B cell (primary cell): ENCODE measurements at regions not wholly inside any gene's neighbourhood (a gene's known extent, or its start where the extent isn't known, plus 50 kb on each side); places are given as distances from the start of the nearest gene placed in this dataset.
"Not testable (repeated sequence)": the region's sequence is repeated elsewhere in the genome, so short reads cannot be mapped to it uniquely, and the experiment has no call there.

ENCODE experiments used
- ATAC-seq: fragments of 200-7000 bp; cut with Tn5 transposase; one replicate; pipeline ENCODE4 v1.10.0; 2021; ENCODE audit warnings: low read depth, mild to moderate bottlenecking, moderate number of reproducible peaks, moderate library complexity
- CTCF ChIA-PET: fragments of 350-600 bp; sonication (Branson Sonifier 250); formaldehyde crosslinking; loops from one replicate; lab custom pipeline; 2021; ENCODE audit warnings: antibody characterized with exemption, inconsistent platforms; lab: Charles Lee
- POLR2A ChIA-PET: fragments of 350-600 bp; sonication (Branson Sonifier 250); formaldehyde crosslinking; loops from one replicate; lab custom pipeline; 2021; ENCODE audit warnings: antibody characterized with exemption; lab: Charles Lee
- DNase-seq: peaks from one replicate; pipeline ENCODE4 v3.0.0; 2013
- H2AFZ ChIP-seq: 2 replicates; pipeline ENCODE4 v1.6.1; 2012; ENCODE audit warnings: mild to moderate bottlenecking, low read depth, low read length; ENCODE audit not compliant: insufficient read depth, poor library complexity, severe bottlenecking
- H3K27ac ChIP-seq, 2 donors: 1 replicate in 1 of 2; 2 replicates in 1 of 2; pipeline ENCODE4 v1.5.1; 2012 to 2013; ENCODE audit warnings: low read length in 2 of 2, mild to moderate bottlenecking in 2 of 2, moderate library complexity in 1 of 2
- H3K27me3 ChIP-seq, 4 experiments: fragments of 200-600 bp in 1 of 4; sonication (generic) in 1 of 4; replicated peaks in 1 of 4; 1 replicate in 2 of 4; 2 replicates in 2 of 4; pipeline versions ENCODE4 v1.6.1 to v1.7.0; 2013 to 2016; ENCODE audit warnings: low read length in 3 of 4, mild to moderate bottlenecking in 2 of 4, mixed read lengths in 1 of 4, moderate library complexity in 1 of 4; ENCODE audit not compliant: insufficient read depth in 4 of 4, control insufficient read depth in 3 of 4; ENCODE audit errors: control extremely low read depth in 1 of 4
- H3K36me3 ChIP-seq, 2 experiments: replicated peaks in 1 of 2; 1 replicate in 1 of 2; 2 replicates in 1 of 2; pipeline versions ENCODE4 v1.6.1 to v1.7.1; 2013; ENCODE audit warnings: low read length in 1 of 2; ENCODE audit not compliant: insufficient read depth in 2 of 2, control insufficient read depth in 1 of 2; ENCODE audit errors: control extremely low read depth in 1 of 2, extremely low read depth in 1 of 2
- H3K4me1 ChIP-seq, 2 donors: fragments of 200-600 bp in 1 of 2; sonication (generic) in 1 of 2; 1 replicate in 1 of 2; 2 replicates in 1 of 2; pipeline versions ENCODE4 v1.5.1 to v1.6.1; 2013 to 2017; ENCODE audit warnings: low read length in 2 of 2; ENCODE audit not compliant: control insufficient read depth in 2 of 2, insufficient read depth in 2 of 2
- H3K4me2 ChIP-seq: replicated peaks from 2 replicates; pipeline ENCODE3; 2012; ENCODE audit warnings: mild to moderate bottlenecking, low read depth, low read length; ENCODE audit not compliant: poor library complexity, severe bottlenecking
- H3K4me3 ChIP-seq, 5 experiments: fragments of 200-600 bp in 1 of 5; sonication (generic) in 1 of 5; 1 replicate in 3 of 5; 2 replicates in 2 of 5; pipeline versions ENCODE4 v1.5.1 to v1.7.0; 2011 to 2016; ENCODE audit warnings: low read length in 4 of 5, mild to moderate bottlenecking in 4 of 5, low read depth in 2 of 5, control low read depth in 1 of 5, moderate library complexity in 1 of 5; ENCODE audit not compliant: insufficient read depth in 1 of 5; ENCODE audit errors: control extremely low read depth in 1 of 5, extremely low read depth in 1 of 5
- H3K79me2 ChIP-seq: fragments of 200-600 bp; sonication (generic); one replicate; pipeline ENCODE4 v1.6.0; 2016; ENCODE audit warnings: low read length; ENCODE audit not compliant: control insufficient read depth, insufficient read depth
- H3K9ac ChIP-seq: fragments of 200-600 bp; sonication (generic); 2 replicates; pipeline ENCODE4 v1.6.1; 2017; ENCODE audit warnings: mild to moderate bottlenecking, low read length, moderate library complexity
- H3K9me3 ChIP-seq, 3 donors: one replicate each; pipeline versions ENCODE4 v1.6.1 to v1.7.1; 2013; ENCODE audit warnings: low read length in 2 of 3; ENCODE audit not compliant: control insufficient read depth in 2 of 3, insufficient read depth in 1 of 3; ENCODE audit errors: control extremely low read depth in 1 of 3
- H4K20me1 ChIP-seq: 2 replicates; pipeline ENCODE4 v1.6.0; 2012; ENCODE audit warnings: mild to moderate bottlenecking, low read length; ENCODE audit not compliant: insufficient read depth, control insufficient read depth, poor library complexity, severe bottlenecking
- H3K27ac Mint-ChIP-seq: one replicate; pipeline ENCODE4 v1.8.0; 2021; ENCODE audit warnings: mixed read lengths
- H3K27me3 Mint-ChIP-seq: one replicate; pipeline ENCODE4 v1.8.0; 2021; ENCODE audit warnings: mixed read lengths
- H3K4me1 Mint-ChIP-seq: one replicate; pipeline ENCODE4 v1.8.0; 2021; ENCODE audit warnings: mixed read lengths
- H3K4me3 Mint-ChIP-seq: one replicate; pipeline ENCODE4 v1.8.0; 2021; ENCODE audit warnings: mixed read lengths
- H3K9me3 Mint-ChIP-seq: one replicate; pipeline ENCODE4 v1.8.0; 2022; ENCODE audit warnings: mixed read lengths; ENCODE audit not compliant: insufficient read depth
- WGBS: methylation state at CpG from one replicate; pipeline ENCODE4 v1.1.5; 2013; ENCODE audit warnings: missing lambda C conversion rate; ENCODE audit not compliant: insufficient coverage; 5-methylcytosine and 5-hydroxymethylcytosine counted together
- intact Hi-C: fragments of 100-400 bp; cut with micrococcal nuclease; formaldehyde crosslinking; loops from one replicate; pipeline ENCODE4 v1.10.0; 2022

DNA sequence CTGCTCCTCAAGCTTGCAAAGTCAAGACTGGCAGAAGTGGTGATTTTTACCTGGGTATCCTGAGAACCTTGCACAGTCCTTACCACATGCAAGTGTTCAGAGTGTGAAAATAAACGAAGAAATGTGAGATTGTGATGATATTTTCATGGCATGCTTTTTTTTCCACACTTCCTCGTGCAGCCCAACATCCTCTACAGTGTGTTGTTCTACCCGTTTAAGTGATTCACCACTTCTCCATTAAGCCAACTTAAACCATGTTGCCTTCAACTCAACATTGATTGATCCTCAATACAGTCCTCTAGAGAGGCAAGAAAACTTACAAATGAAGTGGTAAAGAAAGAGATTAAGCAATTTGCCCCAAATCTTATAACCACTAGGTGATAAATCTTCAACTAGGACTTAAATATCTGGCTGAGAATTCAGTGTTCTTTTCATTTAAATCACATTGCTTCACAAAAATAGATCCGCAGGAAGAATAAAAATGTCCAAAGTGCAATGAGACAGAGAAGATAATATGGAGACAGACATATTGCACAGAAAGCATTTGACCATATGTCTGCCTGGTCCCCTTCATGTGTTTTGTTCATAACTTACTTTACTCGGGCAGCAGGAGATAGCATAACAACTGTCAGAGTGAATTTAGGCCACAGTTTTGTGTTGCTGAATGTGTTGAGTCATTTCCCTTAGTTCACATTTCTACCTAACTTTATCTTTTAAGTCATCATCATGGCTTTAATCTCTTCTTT is 75.8 kb upstream of the PARP8 start:
- H2AFZ ChIP-seq, H3K4me3 ChIP-seq, H3K4me2 ChIP-seq, ATAC-seq, H3K36me3 ChIP-seq, H3K27ac Mint-ChIP-seq, H3K79me2 ChIP-seq, H3K9me3 ChIP-seq, DNase-seq, H3K4me1 ChIP-seq, H4K20me1 ChIP-seq, H3K27me3 ChIP-seq, H3K27ac ChIP-seq, H3K4me3 Mint-ChIP-seq, POLR2A ChIA-PET, intact Hi-C loops, H3K9me3 Mint-ChIP-seq, H3K27me3 Mint-ChIP-seq, H3K9ac ChIP-seq: not testable (repeated sequence)
- no CpG with 5 or more reads among the region's 5 CpGs for WGBS
- H3K4me1 Mint-ChIP-seq, result peaks cover 14% of the 10 kb centered on the region
- CTCF ChIA-PET, result interaction anchor here (0.6 kb wide), 1 partner anchor 145 kb away, joined by 3 read pairs; no protein-coding TSS in a partner anchor

DNA sequence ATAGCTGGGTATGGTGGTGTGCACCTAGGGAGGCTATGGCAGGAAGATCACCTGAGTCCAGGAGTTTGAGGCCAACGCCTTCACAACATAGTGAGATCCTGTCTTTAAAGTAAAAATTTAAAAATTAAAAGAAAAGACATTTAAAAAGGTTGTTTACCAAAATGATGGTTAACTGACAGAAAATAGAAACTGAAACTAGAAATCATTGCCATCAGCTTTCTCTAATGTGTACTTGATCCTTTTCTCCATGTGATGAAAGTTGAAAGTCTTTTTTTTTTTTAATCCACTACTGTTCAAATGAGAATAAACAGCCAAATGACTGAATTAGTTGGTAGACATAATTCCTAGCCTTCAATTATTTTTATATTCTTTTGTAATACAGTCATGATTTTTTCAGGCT is 75.1 kb upstream of the PARP8 start:
- H3K4me3 Mint-ChIP-seq, H3K27ac ChIP-seq, H3K9me3 Mint-ChIP-seq, H3K79me2 ChIP-seq, H3K4me2 ChIP-seq, H3K27ac Mint-ChIP-seq, intact Hi-C loops, POLR2A ChIA-PET, H3K9ac ChIP-seq, DNase-seq, H3K27me3 Mint-ChIP-seq, H3K27me3 ChIP-seq, H3K36me3 ChIP-seq, H3K4me1 ChIP-seq, ATAC-seq, H4K20me1 ChIP-seq, H3K4me3 ChIP-seq, H2AFZ ChIP-seq, H3K9me3 ChIP-seq: not testable (repeated sequence)
- H3K4me1 Mint-ChIP-seq, result peaks cover 14% of the 10 kb centered on the region
- CTCF ChIA-PET, result interaction anchor here (0.6 kb wide), 1 partner anchor 146 kb away, joined by 3 read pairs; no protein-coding TSS in a partner anchor
- WGBS, result no CpG with 5 or more reads among the region's 1 CpG
